ENCODE measurements at regions not wholly inside any gene's neighbourhood (a gene's known extent, or its start where the extent isn't known, plus 50 kb on each side); places are given as distances from the start of the nearest gene placed in this dataset.

- intact Hi-C loops (cut with micrococcal nuclease), result no loop called here
Measured at GRCh38 chr14:42159138-42159537, 552.5 kb downstream of the LRFN5 start.

GRCh38 chr14:42149609-42150261 is 543.1 kb downstream of the LRFN5 start:
- intact Hi-C loops (cut with micrococcal nuclease), result no loop called here

- intact Hi-C loops (cut with micrococcal nuclease), result no loop called here
Measured at GRCh38 chr14:42145766-42146165, 539.1 kb downstream of the LRFN5 start.

- intact Hi-C loops (cut with micrococcal nuclease), result no loop called here
Measured at GRCh38 chr14:42143114-42143513, 536.4 kb downstream of the LRFN5 start.

GRCh38 chr14:42141328-42141727 is 534.7 kb downstream of the LRFN5 start:
- intact Hi-C loops (cut with micrococcal nuclease), result no loop called here

GRCh38 chr14:42140831-42141279 is 534.2 kb downstream of the LRFN5 start:
- intact Hi-C loops (cut with micrococcal nuclease), result no loop called here

GRCh38 chr14:42140001-42140400 is 533.3 kb downstream of the LRFN5 start:
- intact Hi-C loops (cut with micrococcal nuclease), result no loop called here

- intact Hi-C loops (cut with micrococcal nuclease), result no loop called here
Measured at GRCh38 chr14:42138406-42138805, 531.7 kb downstream of the LRFN5 start.

- intact Hi-C loops (cut with micrococcal nuclease), result no loop called here
Measured at GRCh38 chr14:42130815-42131214, 524.1 kb downstream of the LRFN5 start.

- intact Hi-C loops (cut with micrococcal nuclease), result no loop called here
Measured at GRCh38 chr14:42123526-42123925, 516.9 kb downstream of the LRFN5 start.

GRCh38 chr14:42113358-42114069 is 506.8 kb downstream of the LRFN5 start:
- intact Hi-C loops (cut with micrococcal nuclease), result no loop called here

- intact Hi-C loops (cut with micrococcal nuclease), result no loop called here
Measured at GRCh38 chr14:42112108-42112507, 505.4 kb downstream of the LRFN5 start.

- intact Hi-C loops (cut with micrococcal nuclease), result no loop called here
Measured at GRCh38 chr14:42111355-42111754, 504.7 kb downstream of the LRFN5 start.

GRCh38 chr14:42110167-42110566 is 503.5 kb downstream of the LRFN5 start:
- intact Hi-C loops (cut with micrococcal nuclease), result no loop called here

- intact Hi-C loops (cut with micrococcal nuclease), result no loop called here
Measured at GRCh38 chr14:42095155-42095554, 488.5 kb downstream of the LRFN5 start.

GRCh38 chr14:42090122-42090521 is 483.4 kb downstream of the LRFN5 start:
- intact Hi-C loops (cut with micrococcal nuclease), result no loop called here

- intact Hi-C loops (cut with micrococcal nuclease), result no loop called here
Measured at GRCh38 chr14:42079911-42080310, 473.2 kb downstream of the LRFN5 start.

GRCh38 chr14:42078345-42078744 is 471.7 kb downstream of the LRFN5 start:
- intact Hi-C loops (cut with micrococcal nuclease), result no loop called here

- intact Hi-C loops (cut with micrococcal nuclease), result no loop called here
Measured at GRCh38 chr14:42070031-42070430, 463.4 kb downstream of the LRFN5 start.

- intact Hi-C loops (cut with micrococcal nuclease), result no loop called here
Measured at GRCh38 chr14:42057111-42057510, 450.4 kb downstream of the LRFN5 start.

GRCh38 chr14:42047421-42048055 is 440.9 kb downstream of the LRFN5 start:
- intact Hi-C loops (cut with micrococcal nuclease), result no loop called here

GRCh38 chr14:42045383-42045782 is 438.7 kb downstream of the LRFN5 start:
- intact Hi-C loops (cut with micrococcal nuclease), result no loop called here

GRCh38 chr14:42028607-42029006 is 421.9 kb downstream of the LRFN5 start:
- intact Hi-C loops (cut with micrococcal nuclease), result no loop called here
